HG03354 (cell line): ENCODE measurements at regions not wholly inside any gene's neighbourhood (a gene's known extent, or its start where the extent isn't known, plus 50 kb on each side); places are given as distances from the start of the nearest gene placed in this dataset.
"Not testable (repeated sequence)": the region's sequence is repeated elsewhere in the genome, so short reads cannot be mapped to it uniquely, and the experiment has no call there.

Experiments
- ATAC-seq: cut with Tn5 transposase; IDR thresholded peaks from one replicate; pipeline ENCODE4 v1.9.1; 2021; ENCODE audit warnings: mild to moderate bottlenecking; ENCODE audit not compliant: unreplicated experiment, poor library complexity, severe bottlenecking

DNA sequence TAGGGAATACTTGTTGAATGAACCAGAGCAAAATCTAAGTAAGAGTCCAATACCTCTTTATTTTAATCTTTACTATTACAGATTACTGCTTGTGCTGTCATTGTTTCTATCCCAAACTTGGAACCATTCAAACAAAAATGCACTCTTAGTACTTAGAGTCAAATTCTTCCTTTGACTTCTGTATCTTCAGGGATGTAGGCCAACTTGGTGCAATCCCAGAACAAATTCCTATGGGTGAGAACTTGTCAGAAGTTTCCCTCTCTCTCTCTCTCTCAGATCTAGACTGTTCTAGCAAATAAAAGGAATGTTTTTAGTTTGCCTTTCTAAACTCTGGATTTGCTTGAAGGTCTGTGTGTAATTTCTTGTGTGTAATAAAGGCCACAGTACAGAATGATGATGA is 329.0 kb upstream of the TMTC4 start:
- no peak for ATAC-seq

- ATAC-seq = no peak
These were observed 314.8 kb upstream of the TMTC4 start for GRCh38 chr13:100989392-100989791.

GRCh38 chr13:100988921-100989320 is 314.3 kb upstream of the TMTC4 start:
- no peak for ATAC-seq

DNA sequence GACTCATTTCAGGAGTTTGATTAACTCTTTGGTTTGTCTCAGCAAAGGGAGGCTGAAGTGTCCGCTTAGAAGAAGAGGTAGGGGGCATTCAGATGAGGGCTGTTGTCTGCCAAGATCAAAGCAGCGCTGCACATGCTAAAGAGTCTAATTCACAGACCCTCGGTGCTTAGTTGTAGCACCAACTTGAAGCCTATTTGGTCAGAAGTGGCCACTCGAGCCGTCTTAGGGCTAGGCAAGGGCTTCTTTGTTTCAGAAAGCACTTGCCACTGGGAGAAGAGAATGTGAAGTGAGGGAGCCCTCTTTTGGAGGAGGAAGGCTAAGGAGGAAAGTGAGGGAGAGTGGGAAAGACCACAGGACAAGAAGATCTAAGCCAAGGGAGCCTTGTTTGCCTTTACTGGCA is 313.4 kb upstream of the TMTC4 start:
- ATAC-seq = no peak

DNA sequence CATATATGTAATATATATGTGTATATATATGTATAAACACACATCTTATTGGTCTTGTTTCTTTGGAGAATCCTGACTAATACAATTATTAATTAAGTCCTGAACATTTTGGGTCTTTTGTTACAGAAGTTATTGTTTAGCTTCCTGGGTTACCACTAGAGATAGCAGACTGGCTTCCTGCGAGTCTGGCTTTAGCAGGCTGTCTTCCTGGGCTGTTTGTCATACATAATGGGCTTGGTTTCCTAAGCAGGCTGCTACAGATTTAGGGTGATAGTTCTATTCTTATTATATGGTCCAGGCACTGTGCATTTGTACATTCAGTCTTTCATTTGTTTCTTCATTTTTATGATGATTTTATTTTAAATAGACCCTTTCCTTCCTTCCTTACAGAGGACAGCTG is 312.0 kb upstream of the TMTC4 start:
- no peak for ATAC-seq

- no peak for ATAC-seq
These were observed 309.6 kb upstream of the TMTC4 start for GRCh38 chr13:100984085-100984705.

DNA sequence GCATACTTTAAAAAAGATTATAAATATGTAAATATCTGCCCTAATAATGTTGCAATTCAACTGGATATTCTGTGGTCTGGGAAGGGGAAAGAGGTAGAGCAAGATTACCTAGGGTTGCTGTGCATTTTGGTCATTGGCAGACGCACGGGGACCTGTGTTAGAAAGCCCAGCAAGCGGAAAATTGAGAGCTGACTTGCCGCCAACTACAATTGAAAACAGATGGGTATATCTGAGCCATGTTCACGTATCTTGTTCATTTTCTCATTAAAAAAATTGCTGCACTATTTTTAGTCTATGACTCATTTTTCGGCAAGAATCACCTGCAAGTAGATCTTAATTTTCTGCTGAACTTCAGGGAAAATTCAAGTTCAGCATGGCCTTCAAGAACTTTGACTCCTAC is 308.5 kb upstream of the TMTC4 start:
- no peak for ATAC-seq

DNA sequence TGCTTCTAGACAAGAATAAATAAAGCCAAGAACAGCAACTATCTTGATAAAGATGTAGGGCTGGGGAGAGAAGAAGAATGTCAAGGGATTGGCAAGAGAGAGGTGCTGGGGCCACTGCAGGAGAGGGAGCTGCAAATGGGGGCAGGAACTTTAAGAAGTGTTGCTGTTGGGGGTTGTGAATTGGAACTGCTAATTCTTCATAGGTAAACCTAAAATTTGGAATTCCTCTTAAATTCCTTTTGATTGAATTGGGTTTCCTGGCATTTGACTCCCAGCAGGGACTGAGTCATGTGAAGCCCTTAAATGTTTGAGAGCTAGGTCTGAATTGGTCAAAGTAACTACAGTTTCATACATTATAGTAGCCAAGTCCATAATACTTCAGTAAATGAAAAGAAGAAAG is 305.6 kb upstream of the TMTC4 start:
- ATAC-seq = no peak

DNA sequence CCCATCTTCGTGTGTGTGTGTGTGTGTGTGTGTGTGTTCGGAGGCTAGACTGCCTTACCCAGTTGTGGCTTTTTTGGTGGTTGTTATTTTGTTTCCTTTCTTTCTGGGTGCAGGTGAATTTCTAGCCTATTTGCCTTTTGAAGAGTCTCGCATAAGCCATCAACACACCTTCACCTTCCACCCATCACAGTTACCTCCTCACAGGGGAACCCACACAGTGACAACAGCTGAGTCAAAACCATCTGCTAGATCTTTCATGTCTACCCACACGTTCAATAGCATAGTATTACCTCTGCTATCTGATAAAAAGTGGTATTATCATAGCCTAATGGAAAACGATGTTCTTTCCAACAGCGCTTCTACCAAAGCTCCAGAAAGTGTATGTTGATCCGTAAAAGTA is 303.2 kb upstream of the TMTC4 start:
- no peak for ATAC-seq

- no peak for ATAC-seq
These were observed 302.4 kb upstream of the TMTC4 start for GRCh38 chr13:100976993-100977392.

DNA sequence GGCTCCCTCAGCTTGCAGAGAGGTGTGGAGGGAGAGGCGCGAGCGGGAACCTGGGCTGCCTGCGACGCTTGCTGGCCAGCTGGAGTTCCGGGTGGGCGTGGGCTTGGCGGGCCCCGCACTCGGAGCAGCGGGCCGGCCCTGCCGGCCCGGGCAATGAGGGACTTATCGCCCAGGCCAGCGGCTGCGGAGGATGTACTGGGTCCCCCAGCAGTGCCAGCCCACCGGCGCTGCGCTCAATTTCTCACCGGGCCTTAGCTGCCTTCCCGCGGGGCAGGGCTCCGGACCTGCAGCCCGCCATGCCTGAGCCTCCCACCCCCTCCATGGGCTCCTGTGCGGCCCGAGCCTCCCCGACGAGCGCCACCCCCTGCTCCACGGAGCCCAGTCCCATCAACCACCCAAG is 301.1 kb upstream of the TMTC4 start:
- not testable (repeated sequence) for ATAC-seq

- no peak for ATAC-seq
These were observed 288.0 kb upstream of the TMTC4 start for GRCh38 chr13:100962585-100962984.

DNA sequence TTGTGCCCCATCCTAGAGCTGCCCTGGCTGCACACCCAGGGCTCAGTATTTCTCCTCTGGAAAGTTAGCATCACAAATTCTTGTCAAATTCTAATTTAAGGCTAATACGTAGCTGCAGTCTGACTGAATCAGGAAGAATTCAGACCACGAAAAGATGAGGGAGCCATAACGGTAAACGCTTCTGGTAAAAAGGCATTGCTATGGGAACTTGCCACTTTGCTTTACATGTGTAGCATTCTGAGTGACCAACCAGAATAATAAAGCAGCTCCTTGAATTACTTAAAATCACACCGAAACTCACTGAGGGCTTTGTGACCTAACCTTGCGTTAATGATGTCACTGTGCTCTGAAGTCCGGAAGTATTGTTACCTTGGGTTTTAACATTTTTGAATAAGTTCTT is 286.6 kb upstream of the TMTC4 start:
- ATAC-seq = no peak

- ATAC-seq = no peak
These were observed 284.2 kb upstream of the TMTC4 start for GRCh38 chr13:100958831-100959230.

- no peak for ATAC-seq
These were observed 283.1 kb upstream of the TMTC4 start for GRCh38 chr13:100957741-100958140.

DNA sequence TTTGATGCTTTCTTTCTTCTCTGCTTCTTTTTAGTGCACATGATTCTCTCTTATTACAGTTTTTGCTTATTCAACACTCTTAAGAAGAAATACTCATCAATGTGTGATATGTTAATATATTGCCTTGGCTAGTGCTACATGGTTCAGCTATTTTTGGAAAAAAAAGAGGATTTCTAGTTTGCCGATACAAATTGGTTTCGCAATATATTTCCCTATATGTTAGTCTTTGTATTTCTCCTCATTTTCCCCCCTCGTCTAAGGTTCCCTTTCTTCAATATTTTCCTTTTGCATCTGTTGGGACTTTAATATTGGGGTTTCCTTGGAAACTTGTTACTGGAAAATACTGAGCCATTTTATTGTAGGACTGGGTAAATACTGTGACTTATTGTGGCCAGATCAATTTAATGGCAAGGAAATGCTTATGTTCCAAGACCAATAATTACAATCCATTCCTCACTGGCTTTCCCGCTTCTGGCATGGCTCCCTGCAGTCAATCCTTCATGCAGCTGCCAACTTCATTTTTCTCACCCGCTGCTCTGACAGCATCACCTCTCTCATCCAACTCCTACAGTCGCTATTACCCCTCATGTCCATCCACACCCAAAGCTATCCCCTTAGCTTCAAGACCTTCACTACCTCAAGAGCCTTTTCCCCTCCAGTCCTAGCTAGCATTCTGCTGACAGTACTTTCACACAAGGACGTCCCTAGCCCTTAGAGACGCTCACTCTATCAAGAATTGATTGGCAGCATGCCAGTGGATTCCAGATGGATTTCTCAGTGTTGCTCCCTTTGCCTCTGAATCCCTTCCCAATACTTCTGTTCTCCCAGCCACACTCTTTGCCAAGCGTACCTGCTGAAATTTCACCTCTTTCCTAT is 280.1 kb upstream of the TMTC4 start:
- no peak for ATAC-seq

DNA sequence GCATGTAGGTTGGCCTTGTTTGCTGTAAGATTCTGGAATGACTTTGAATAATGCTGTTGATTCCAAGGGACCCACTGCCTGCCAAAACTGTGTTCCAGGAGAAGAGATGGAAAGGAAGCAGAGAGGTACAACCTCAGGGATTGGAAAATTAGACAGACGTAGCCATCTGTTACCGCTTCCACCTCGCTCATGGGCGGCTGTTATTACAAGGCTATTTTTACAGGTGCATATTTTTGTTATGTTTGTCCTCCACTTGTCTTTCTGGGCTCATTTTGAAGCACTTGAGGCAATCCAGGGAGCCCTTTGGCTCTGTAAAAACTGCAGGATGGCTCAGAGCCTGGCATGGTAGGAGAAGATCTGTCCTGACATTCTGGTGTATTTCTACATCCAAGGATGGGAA is 276.4 kb upstream of the TMTC4 start:
- ATAC-seq = no peak

DNA sequence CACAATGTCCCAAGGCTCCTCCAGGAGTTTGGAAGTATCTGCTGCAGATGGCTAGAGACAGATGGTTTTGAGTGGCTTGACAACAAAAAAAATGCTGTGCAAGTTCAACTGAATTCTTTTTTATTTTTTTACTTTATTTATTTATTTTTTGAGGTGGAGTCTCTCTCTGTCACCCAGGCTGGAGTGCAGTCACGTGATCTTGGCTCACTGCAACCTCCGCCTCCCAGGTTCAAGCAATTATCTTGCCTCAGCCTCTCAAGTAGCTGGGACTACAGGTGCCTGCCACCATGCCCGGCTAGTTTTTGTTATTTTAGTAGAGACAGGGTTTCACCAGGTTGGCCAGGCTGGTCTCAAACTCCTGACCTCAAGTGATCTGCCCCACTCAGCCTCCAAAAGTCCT is 274.3 kb upstream of the TMTC4 start:
- ATAC-seq = not testable (repeated sequence)

- no peak for ATAC-seq
These were observed 272.0 kb upstream of the TMTC4 start for GRCh38 chr13:100946588-100946987.

DNA sequence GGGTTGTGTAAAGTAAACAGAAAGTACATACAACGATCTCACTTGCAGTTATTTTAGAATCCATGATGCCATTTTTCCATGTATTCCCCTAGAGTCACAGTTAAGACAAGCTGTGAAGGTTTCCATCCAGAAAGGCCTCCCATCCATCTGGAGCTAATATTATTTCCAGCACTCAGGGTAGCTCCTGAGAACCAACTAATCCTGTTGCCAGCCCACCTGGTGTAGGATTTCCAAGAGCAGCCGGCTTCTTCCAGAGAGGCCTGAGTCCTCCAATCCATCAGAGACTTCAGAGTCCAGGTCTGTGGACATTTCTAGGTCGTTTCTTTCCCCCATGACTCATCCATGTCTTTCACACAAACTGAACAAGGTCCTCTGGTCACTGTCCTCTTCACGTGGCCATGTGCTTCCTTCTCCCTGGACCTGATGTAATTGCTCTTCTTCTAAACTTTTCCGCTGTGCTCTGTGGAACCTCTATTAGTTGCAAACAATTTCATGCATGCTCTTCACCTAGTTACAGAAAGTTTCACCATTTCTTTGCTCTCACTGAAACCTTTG is 270.3 kb upstream of the TMTC4 start:
- no peak for ATAC-seq

GRCh38 chr13:100942742-100943141 is 268.1 kb upstream of the TMTC4 start:
- no peak for ATAC-seq
